Hindlimb muscle (tissue), 1 donor: ENCODE measurements at regions not wholly inside any gene's neighbourhood (a gene's known extent, or its start where the extent isn't known, plus 50 kb on each side); places are given as distances from the start of the nearest gene placed in this dataset.

Experiments
- DNase-seq: peaks from one replicate; pipeline ENCODE4 v3.0.0-alpha.2; 2013

GRCh38 chr3:30269751-30270445 lies 336.5 kb upstream of the TGFBR2 start:
- DNase-seq = no peak

- no peak for DNase-seq
Measured at GRCh38 chr3:30271781-30272180, 334.6 kb upstream of the TGFBR2 start.

GRCh38 chr3:30273304-30274072 lies 332.9 kb upstream of the TGFBR2 start:
- no peak for DNase-seq

GRCh38 chr3:30277494-30277893 lies 328.9 kb upstream of the TGFBR2 start:
- no peak for DNase-seq

- no peak for DNase-seq
Measured at GRCh38 chr3:30281526-30281925, 324.9 kb upstream of the TGFBR2 start.

GRCh38 chr3:30282154-30282696 lies 324.2 kb upstream of the TGFBR2 start:
- DNase-seq = no peak

- no peak for DNase-seq
Measured at GRCh38 chr3:30285188-30286006, 321.0 kb upstream of the TGFBR2 start.

GRCh38 chr3:30286007-30286669 lies 320.3 kb upstream of the TGFBR2 start:
- peak; percentile 24 for DNase-seq

GRCh38 chr3:30286811-30287210 lies 319.6 kb upstream of the TGFBR2 start:
- DNase-seq = no peak

- DNase-seq = no peak
Measured at GRCh38 chr3:30288830-30289229, 317.6 kb upstream of the TGFBR2 start.

- no peak for DNase-seq
Measured at GRCh38 chr3:30289324-30289723, 317.1 kb upstream of the TGFBR2 start.

- no peak for DNase-seq
Measured at GRCh38 chr3:30289766-30290165, 316.6 kb upstream of the TGFBR2 start.

- no peak for DNase-seq
Measured at GRCh38 chr3:30290479-30290878, 315.9 kb upstream of the TGFBR2 start.

GRCh38 chr3:30292192-30292893 lies 314.1 kb upstream of the TGFBR2 start:
- DNase-seq = no peak

- no peak for DNase-seq
Measured at GRCh38 chr3:30293621-30294240, 312.7 kb upstream of the TGFBR2 start.

GRCh38 chr3:30294241-30294667 lies 312.1 kb upstream of the TGFBR2 start:
- no peak for DNase-seq

GRCh38 chr3:30297112-30297511 lies 309.3 kb upstream of the TGFBR2 start:
- DNase-seq = no peak

- DNase-seq = no peak
Measured at GRCh38 chr3:30299674-30300385, 306.6 kb upstream of the TGFBR2 start.

- DNase-seq = no peak
Measured at GRCh38 chr3:30300809-30301208, 305.6 kb upstream of the TGFBR2 start.

GRCh38 chr3:30302027-30302426 lies 304.4 kb upstream of the TGFBR2 start:
- no peak for DNase-seq

- DNase-seq = no peak
Measured at GRCh38 chr3:30303770-30304169, 302.6 kb upstream of the TGFBR2 start.
